ENCODE measurements at regions not wholly inside any gene's neighbourhood (a gene's known extent, or its start where the extent isn't known, plus 50 kb on each side); places are given as distances from the start of the nearest gene placed in this dataset.

- Histone ChIP-seq H3K27me3 (replicated peaks in 1 of 4; ENCODE audit: control extremely low read depth in 1 of 4, control insufficient read depth in 3 of 4, insufficient read depth in 4 of 4, low read length in 3 of 4) (peaks cover 0 to 13% (median 0%) of the 10 kb centered on the region in 4 experiments), H3K27ac (ENCODE audit: low read length in 2 of 2) (no peak overlapping the region), H4K20me1 (ENCODE audit: control insufficient read depth, insufficient read depth, low read length, poor library complexity, severe bottlenecking) (no peaks in the 10 kb centered on the region), H3K36me3 (replicated peaks in 1 of 2; ENCODE audit: control extremely low read depth in 1 of 2, control insufficient read depth in 1 of 2, extremely low read depth in 1 of 2, insufficient read depth in 2 of 2, low read length in 1 of 2) (no peaks in the 10 kb centered on the region), H3K79me2 (ENCODE audit: control insufficient read depth, insufficient read depth, low read length) (no peaks in the 10 kb centered on the region), H3K4me3 (ENCODE audit: control extremely low read depth in 1 of 5, extremely low read depth in 1 of 5, insufficient read depth in 1 of 5, low read depth in 2 of 5, low read length in 4 of 5) (no peak overlapping the region), H3K9me3 (ENCODE audit: control extremely low read depth in 1 of 3, control insufficient read depth in 2 of 3, insufficient read depth in 1 of 3, low read length in 2 of 3) (no peaks in the 10 kb centered on the region), H3K4me2 (replicated peaks; ENCODE audit: low read depth, low read length, poor library complexity, severe bottlenecking) (no peak overlapping the region), H3K9ac (ENCODE audit: low read length) (no peak overlapping the region), H3K4me1 (ENCODE audit: control insufficient read depth in 2 of 2, insufficient read depth in 2 of 2, low read length in 2 of 2) (no peaks in the 10 kb centered on the region), H2AFZ (ENCODE audit: insufficient read depth, low read depth, low read length, poor library complexity, severe bottlenecking) (no peak overlapping the region)
- WGBS (ENCODE audit: insufficient coverage): no CpG with 5 or more reads among the region's 2 CpGs
- H3K9me3 Mint-ChIP-seq (ENCODE audit: insufficient read depth): no peaks in the 10 kb centered on the region
- ChIA-PET CTCF (interaction anchor here (1.1 to 2.4 kb wide), 5 partner anchors 97 to 165 kb away, joined by 3 to 8 read pairs (median 4); no protein-coding TSS in a partner anchor), POLR2A (interaction anchor here (0.6 kb wide), 1 partner anchor 1183 kb away, joined by 10 read pairs; no protein-coding TSS in a partner anchor)
- intact Hi-C loops (cut with micrococcal nuclease): no loop called here
- ATAC-seq (ENCODE audit: low read depth): no peak
- TF ChIP-seq, protein P1, sequence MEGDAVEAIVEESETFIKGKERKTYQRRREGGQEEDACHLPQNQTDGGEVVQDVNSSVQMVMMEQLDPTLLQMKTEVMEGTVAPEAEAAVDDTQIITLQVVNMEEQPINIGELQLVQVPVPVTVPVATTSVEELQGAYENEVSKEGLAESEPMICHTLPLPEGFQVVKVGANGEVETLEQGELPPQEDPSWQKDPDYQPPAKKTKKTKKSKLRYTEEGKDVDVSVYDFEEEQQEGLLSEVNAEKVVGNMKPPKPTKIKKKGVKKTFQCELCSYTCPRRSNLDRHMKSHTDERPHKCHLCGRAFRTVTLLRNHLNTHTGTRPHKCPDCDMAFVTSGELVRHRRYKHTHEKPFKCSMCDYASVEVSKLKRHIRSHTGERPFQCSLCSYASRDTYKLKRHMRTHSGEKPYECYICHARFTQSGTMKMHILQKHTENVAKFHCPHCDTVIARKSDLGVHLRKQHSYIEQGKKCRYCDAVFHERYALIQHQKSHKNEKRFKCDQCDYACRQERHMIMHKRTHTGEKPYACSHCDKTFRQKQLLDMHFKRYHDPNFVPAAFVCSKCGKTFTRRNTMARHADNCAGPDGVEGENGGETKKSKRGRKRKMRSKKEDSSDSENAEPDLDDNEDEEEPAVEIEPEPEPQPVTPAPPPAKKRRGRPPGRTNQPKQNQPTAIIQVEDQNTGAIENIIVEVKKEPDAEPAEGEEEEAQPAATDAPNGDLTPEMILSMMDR (IDR thresholded peaks at IDR 0.05): no peak
- TF ChIP-seq EZH2 (IDR thresholded peaks at IDR 0.05; ENCODE audit: borderline replicate concordance, insufficient read depth, low read depth, low read length, poor library complexity, severe bottlenecking): no peak
- H3K4me3 Mint-ChIP-seq: no peak overlapping the region
- H3K4me1 Mint-ChIP-seq: no peaks in the 10 kb centered on the region
- peaks cover 5% of the 10 kb centered on the region for H3K27me3 Mint-ChIP-seq
- no peak overlapping the region for H3K27ac Mint-ChIP-seq
- DNase-seq: no peak
Observed at GRCh38 chr7:26495569-26495968, 203.9 kb downstream of the SNX10 start.

GRCh38 chr7:26497801-26498596 is 206.3 kb downstream of the SNX10 start:
- Histone ChIP-seq H3K79me2 (ENCODE audit: control insufficient read depth, insufficient read depth, low read length) (no peaks in the 10 kb centered on the region), H3K4me1 (ENCODE audit: control insufficient read depth in 2 of 2, insufficient read depth in 2 of 2, low read length in 2 of 2) (no peaks in the 10 kb centered on the region), H2AFZ (ENCODE audit: insufficient read depth, low read depth, low read length, poor library complexity, severe bottlenecking) (no peak overlapping the region), H3K9ac (ENCODE audit: low read length) (no peak overlapping the region), H3K9me3 (ENCODE audit: control extremely low read depth in 1 of 3, control insufficient read depth in 2 of 3, insufficient read depth in 1 of 3, low read length in 2 of 3) (no peaks in the 10 kb centered on the region), H3K27ac (ENCODE audit: low read length in 2 of 2) (no peak overlapping the region), H3K4me2 (replicated peaks; ENCODE audit: low read depth, low read length, poor library complexity, severe bottlenecking) (no peak overlapping the region), H4K20me1 (ENCODE audit: control insufficient read depth, insufficient read depth, low read length, poor library complexity, severe bottlenecking) (no peaks in the 10 kb centered on the region), H3K36me3 (replicated peaks in 1 of 2; ENCODE audit: control extremely low read depth in 1 of 2, control insufficient read depth in 1 of 2, extremely low read depth in 1 of 2, insufficient read depth in 2 of 2, low read length in 1 of 2) (no peaks in the 10 kb centered on the region), H3K4me3 (ENCODE audit: control extremely low read depth in 1 of 5, extremely low read depth in 1 of 5, insufficient read depth in 1 of 5, low read depth in 2 of 5, low read length in 4 of 5) (no peak overlapping the region), H3K27me3 (replicated peaks in 1 of 4; ENCODE audit: control extremely low read depth in 1 of 4, control insufficient read depth in 3 of 4, insufficient read depth in 4 of 4, low read length in 3 of 4) (peaks cover 0 to 10% (median 3%) of the 10 kb centered on the region in 4 experiments)
- no peak overlapping the region for H3K4me3 Mint-ChIP-seq
- H3K4me1 Mint-ChIP-seq: no peaks in the 10 kb centered on the region
- CTCF ChIA-PET: interaction anchor here (0.6 to 1.8 kb wide), 4 partner anchors 121 to 318 kb away, joined by 3 to 8 read pairs (median 5); no protein-coding TSS in a partner anchor
- no peaks in the 10 kb centered on the region for H3K9me3 Mint-ChIP-seq (ENCODE audit: insufficient read depth)
- ATAC-seq (ENCODE audit: low read depth): no peak
- H3K27ac Mint-ChIP-seq: no peak overlapping the region
- TF ChIP-seq, protein P1 (IDR thresholded peaks at IDR 0.05): no peak
- no peak for TF ChIP-seq EZH2 (IDR thresholded peaks at IDR 0.05; ENCODE audit: borderline replicate concordance, insufficient read depth, low read depth, low read length, poor library complexity, severe bottlenecking)
- WGBS (ENCODE audit: insufficient coverage): 98% methylated on average over 8 of the region's 12 CpGs
- POLR2A ChIA-PET: no interaction called here
- H3K27me3 Mint-ChIP-seq: peaks cover 11% of the 10 kb centered on the region
- no peak for DNase-seq
- intact Hi-C loops (cut with micrococcal nuclease): no loop called here

Measured in B cell (primary cell).